Inflammatory macrophage (primary cell): ENCODE measurements at regions not wholly inside any gene's neighbourhood (a gene's known extent, or its start where the extent isn't known, plus 50 kb on each side); places are given as distances from the start of the nearest gene placed in this dataset.
"Not testable (repeated sequence)": the region's sequence is repeated elsewhere in the genome, so short reads cannot be mapped to it uniquely, and the experiment has no call there.

Experiments
- DNase-seq, 2 donors: peaks; one replicate each; pipeline ENCODE4 v3.0.0-alpha.2; 2020 to 2022

GRCh38 chr4:127425851-127426250 lies 206.9 kb upstream of the INTU start:
- DNase-seq, result no peak

DNA sequence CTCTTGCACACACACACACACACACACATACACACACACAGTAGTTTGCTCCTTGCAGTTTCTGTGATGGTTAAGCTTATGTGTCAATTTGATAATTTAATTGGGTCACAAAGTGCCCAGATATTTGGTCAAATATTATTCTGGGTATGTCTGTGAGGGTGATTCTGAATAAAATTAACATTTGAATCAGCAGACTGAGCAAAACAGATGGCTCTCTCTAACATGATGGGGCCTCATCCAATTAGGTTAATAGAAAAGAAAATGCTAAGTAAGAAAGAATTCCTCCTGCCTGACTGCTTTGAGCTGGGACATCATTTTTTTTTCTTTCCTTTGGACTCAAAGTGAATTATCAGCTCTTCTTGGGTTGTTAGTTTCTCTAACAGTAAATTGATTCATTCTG lies 191.2 kb upstream of the INTU start:
- no peak for DNase-seq

- DNase-seq, result no peak
Measured at GRCh38 chr4:127445471-127445870, 187.3 kb upstream of the INTU start.

- no peak for DNase-seq
Measured at GRCh38 chr4:127446427-127446885, 186.3 kb upstream of the INTU start.

- DNase-seq, result no peak
Measured at GRCh38 chr4:127448986-127449385, 183.8 kb upstream of the INTU start.

- DNase-seq, result no peak
Measured at GRCh38 chr4:127449449-127449848, 183.3 kb upstream of the INTU start.

- no peak for DNase-seq
Measured at GRCh38 chr4:127450276-127450675, 182.5 kb upstream of the INTU start.

DNA sequence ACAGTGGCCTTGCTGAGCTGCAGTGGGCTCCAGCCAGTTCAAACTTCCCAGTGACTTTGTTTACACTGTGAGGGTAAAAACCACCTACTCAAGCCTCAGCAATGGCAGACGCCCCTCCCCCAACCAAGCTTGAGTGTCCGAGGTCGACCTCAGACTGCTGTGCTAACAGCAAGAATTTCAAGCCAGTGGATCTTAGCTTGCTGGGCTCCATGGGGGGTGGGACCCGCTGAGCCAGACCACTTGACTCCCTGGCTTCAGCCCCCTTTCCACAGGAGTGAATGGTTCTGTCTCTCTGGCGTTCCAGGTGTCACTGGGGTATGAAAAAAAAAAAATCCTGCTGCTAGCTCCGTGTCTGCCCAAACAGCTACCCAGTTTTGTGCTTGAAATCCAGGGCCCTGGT lies 168.9 kb upstream of the INTU start:
- no peak for DNase-seq

DNA sequence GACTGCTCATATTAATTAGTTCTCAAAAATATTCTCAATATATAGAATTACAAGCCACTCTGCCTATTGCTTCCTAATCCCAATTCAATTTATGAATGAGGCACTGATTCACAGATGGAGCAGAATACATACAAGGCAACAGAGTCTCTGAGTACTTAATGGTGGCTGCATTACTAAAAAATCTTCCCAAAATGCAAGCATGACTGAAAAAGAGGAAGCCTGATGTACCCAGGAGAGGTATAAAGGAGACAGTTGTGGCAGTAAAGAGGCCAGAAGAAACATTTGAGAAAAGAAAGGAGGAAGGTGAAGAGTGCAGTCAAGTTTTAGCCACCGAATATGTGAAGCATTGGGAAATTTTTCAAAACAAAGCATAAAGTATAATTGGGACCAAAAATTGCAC lies 163.2 kb upstream of the INTU start:
- no peak for DNase-seq

DNA sequence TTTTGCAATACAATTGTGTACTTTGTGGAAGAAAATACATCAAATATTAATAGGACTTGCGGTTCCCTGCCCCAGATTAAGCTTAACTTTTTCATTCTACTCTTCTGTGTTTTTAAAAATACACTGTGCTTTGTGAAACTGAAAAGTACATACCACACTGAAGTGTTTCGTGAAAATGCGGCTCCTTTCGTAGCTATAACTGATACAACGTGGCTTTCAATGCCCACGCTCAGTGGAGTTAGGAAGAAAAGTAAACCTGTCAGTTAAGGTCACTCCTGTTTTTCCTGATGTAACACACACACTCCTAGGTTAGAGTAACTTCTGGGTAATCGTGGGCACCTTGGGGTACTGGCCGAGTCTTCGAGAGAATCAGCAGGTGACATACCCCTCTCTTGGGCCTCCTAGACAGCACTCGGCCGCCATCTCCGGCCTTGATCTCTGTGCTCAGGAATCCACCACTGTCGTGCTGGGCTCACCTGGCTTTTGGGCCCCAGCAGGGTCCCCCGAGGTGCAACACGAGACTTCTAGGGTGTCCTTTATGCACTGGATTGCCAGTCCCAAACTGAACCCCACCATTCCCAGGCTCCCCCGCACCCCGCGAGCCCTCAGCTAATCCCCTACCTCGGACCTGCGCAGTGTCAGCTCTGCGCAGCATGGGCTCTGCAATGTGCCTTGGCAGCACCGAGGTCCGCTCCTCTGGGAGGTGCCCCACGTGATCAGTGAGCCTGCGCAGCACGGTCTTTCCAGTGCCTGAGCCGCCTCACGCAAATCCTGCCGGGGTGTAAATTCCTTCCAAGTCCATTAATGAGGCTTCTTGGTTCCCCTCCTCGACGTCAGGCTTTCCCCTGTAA lies 162.6 kb upstream of the INTU start:
- no peak for DNase-seq

- not testable (repeated sequence) for DNase-seq
Measured at GRCh38 chr4:127478271-127478670, 154.5 kb upstream of the INTU start.

DNA sequence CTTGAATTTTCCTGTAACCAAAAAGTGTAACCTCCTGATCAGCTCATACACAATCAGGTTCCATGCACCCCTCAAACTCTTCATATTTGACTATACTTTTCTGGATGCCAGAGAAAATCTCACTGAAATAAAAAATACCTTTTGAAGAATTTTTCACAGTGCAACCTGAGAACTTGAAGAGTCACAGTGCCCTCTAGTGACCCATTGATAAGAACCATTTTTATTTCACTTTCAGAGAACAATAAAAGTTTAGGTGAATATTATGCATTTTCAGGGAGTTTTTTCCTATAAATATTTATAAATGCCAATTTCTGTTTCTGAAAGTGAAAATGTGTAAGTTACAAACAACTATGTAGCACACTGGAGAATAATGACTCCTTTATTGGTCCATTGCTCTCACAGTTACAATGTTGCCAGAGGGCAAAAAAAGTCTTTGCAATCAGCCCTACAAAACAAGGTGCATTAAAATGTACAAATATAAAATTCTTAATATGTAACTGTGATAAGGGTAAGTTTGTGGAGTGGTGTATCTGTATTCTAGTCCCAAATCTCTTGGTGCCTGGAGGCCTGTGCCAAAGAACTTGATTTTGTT lies 153.6 kb upstream of the INTU start:
- DNase-seq, result peak in 1 of 2 donors; percentile 4

DNA sequence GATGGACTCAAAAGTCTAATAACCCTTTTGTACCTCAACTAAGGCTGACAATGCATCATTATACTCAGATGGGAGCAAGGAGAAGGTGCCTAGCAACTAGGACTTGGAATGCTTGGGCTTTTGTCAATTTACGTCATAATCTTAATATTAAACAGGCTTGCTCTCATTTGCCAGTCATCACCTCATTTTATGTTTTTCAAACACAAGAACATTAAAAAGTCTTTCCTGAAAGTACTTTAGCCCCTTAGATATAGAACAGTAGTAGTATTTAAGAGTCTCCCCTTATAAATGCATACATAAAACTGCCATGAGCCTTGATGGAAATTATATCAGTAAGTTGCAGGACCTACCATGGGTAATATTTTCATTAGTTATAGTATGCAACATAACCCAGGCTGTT lies 150.7 kb upstream of the INTU start:
- DNase-seq, result no peak

DNA sequence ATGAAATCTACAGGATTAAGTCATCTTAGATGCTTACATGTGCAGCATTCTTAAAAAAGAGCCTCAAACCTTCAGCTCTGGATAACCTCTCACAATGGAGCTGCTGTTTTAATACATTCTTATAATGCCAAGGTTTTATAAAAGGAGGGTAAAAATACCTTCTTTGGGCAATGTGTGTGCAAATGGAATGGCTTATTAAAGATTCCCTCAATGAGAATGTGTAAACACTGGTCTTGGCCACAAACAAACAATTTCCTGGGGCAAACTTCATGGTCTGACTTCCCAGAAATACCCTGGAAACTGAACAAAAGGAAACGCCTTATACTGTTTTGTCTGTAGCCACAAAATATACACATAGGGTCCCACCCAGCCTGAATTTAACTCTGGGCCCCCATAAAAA lies 148.6 kb upstream of the INTU start:
- DNase-seq, result no peak

DNA sequence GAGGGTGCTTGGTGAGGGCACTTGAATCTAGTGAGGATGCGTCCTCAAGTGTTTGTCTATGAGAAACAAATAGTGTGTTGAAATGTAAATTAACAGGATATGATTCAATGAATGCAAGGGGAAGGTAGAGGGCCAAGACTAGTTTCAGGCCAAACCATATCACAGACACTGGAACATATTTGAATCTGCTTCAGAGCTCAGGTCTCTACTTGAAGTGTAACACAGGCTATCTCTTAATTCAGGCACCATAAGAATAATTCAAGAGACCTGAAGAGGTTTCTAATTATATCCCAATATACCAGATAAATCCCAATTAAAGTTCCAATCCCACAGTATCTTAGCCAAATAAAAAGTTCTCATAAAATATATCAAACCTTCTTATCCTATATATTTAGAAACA lies 146.5 kb upstream of the INTU start:
- DNase-seq, result no peak

GRCh38 chr4:127491571-127491970 lies 141.2 kb upstream of the INTU start:
- DNase-seq, result peak in 1 of 2 donors; percentile 70

DNA sequence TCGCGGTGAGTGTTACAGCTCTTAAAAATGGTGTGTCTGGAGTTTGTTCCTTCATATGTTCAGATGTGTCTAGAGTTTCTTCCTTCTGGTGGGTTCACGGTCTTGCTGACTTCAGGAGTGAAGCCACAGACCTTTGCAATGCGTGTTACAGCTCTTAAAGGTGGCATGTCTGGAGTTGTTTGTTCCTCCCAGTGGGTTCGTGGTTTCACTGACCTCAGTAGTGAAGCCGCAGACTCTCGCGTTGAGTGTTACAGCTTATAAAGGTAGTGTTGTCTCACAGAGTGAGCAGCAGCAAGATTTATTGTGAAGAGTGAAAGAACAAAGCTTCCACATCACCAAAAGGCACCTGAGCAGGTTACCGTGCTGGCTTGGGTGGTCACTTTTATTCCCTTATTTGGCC lies 135.9 kb upstream of the INTU start:
- DNase-seq, result not testable (repeated sequence)

- no peak for DNase-seq
Measured at GRCh38 chr4:127498366-127498765, 134.4 kb upstream of the INTU start.

DNA sequence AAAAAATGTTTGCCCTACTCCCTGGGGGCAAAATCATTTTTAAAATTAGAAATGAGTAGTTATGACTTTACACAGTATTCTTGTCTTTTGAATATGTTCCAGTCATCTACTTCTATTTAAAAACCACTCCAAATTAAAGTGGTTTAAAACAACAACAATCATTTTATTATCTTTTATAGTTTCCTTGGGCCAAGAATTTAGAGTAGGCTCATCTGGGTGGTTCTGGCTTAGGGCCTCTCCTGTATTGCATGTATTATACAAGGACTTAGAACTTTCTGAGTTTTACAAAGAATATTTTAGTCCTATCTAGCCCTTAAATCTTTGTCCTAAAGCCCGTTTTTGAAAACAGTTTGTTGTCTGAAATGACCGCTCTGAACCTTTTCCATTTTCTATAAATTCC lies 132.5 kb upstream of the INTU start:
- DNase-seq, result no peak

DNA sequence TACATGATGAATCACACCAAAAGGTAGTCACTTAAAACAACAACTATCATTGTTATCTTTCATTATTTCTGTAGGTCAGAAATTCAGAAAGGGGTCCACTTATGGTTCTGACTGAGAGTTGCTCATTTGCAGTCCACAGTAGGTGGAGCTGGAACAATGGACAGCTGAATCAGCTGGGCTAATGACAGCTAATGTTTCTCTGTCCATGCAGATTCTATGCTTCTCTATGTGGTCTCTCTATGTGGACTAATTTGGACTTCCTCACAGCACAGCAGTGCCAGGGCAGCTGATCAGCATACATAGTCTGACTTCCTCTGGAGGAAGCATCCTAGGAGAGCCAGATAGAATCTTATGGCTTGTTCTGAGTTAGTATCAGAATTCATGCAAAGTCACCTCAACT lies 131.7 kb upstream of the INTU start:
- peak; percentile 42 to 52 for DNase-seq

- DNase-seq, result no peak
Measured at GRCh38 chr4:127503111-127503510, 129.6 kb upstream of the INTU start.

GRCh38 chr4:127505203-127505602 lies 127.6 kb upstream of the INTU start:
- no peak for DNase-seq

DNA sequence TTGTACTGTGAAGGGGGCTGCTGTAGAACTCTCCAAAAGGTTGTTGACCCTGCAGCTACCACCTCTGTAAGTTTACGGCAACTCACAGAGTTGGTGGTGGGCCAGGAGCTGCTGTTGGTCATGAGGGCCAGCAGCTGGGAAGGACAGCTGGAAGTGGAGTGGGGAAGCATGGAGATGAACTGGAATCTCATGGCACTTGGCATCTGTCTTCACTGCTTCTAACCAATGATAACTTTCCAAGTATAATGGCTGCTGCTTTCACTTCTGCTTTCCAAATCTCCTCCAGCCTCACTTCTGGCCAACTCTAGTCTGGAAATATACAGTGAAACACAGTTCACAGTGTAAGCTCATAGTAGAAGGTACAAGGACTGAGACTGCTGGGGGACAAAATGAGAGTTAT lies 126.5 kb upstream of the INTU start:
- DNase-seq, result no peak

GRCh38 chr4:127509155-127509554 lies 123.6 kb upstream of the INTU start:
- no peak for DNase-seq
